KMS-11 (cell line): ENCODE measurements at regions not wholly inside any gene's neighbourhood (a gene's known extent, or its start where the extent isn't known, plus 50 kb on each side); places are given as distances from the start of the nearest gene placed in this dataset.

ENCODE experiments used
- H2AFZ ChIP-seq: fragments of 200-600 bp; sonication (generic); 2 replicates; pipeline ENCODE4 v1.6.1; 2016; ENCODE audit warnings: antibody characterized with exemption, mixed run types, low read depth
- H3K27ac ChIP-seq: fragments of 200-600 bp; sonication (generic); 2 replicates; pipeline ENCODE4 v1.6.1; 2016; ENCODE audit warnings: mild to moderate bottlenecking, mixed run types
- H3K27me3 ChIP-seq: fragments of 200-600 bp; sonication (generic); 2 replicates; pipeline ENCODE4 v1.6.1; 2017; ENCODE audit warnings: mild to moderate bottlenecking, low read depth, mixed run types, moderate library complexity; ENCODE audit not compliant: insufficient read depth
- H3K36me3 ChIP-seq: fragments of 200-600 bp; sonication (generic); 2 replicates; pipeline ENCODE4 v1.6.1; 2017; ENCODE audit warnings: mild to moderate bottlenecking, mixed run types; ENCODE audit not compliant: insufficient read depth
- H3K4me1 ChIP-seq: fragments of 200-600 bp; sonication (generic); 2 replicates; pipeline ENCODE4 v1.6.1; 2016; ENCODE audit warnings: mild to moderate bottlenecking, low read depth, mixed run types; ENCODE audit not compliant: poor library complexity, severe bottlenecking
- H3K4me2 ChIP-seq: fragments of 200-600 bp; sonication (generic); 2 replicates; pipeline ENCODE4 v1.7.0; 2016; ENCODE audit warnings: mild to moderate bottlenecking, mixed run types
- H3K4me3 ChIP-seq: fragments of 200-600 bp; sonication (generic); IDR thresholded peaks from 2 replicates; pipeline ENCODE4 v1.6.1; 2017; ENCODE audit warnings: low read depth, low read length, mixed read lengths; ENCODE audit not compliant: insufficient read depth
- H3K79me2 ChIP-seq: fragments of 200-600 bp; sonication (generic); 2 replicates; pipeline ENCODE4 v1.6.1; 2016; ENCODE audit warnings: low read depth, mixed run types; ENCODE audit not compliant: insufficient read depth
- H3K9ac ChIP-seq: fragments of 200-600 bp; sonication (generic); 2 replicates; pipeline ENCODE4 v1.6.1; 2016; ENCODE audit warnings: mild to moderate bottlenecking, mixed run types
- H4K20me1 ChIP-seq: fragments of 200-600 bp; sonication (generic); 2 replicates; pipeline ENCODE4 v1.6.1; 2016; ENCODE audit warnings: mild to moderate bottlenecking, mixed run types; ENCODE audit not compliant: insufficient read depth
- CTCF ChIP-seq: fragments of 200-600 bp; sonication (generic); conservative IDR thresholded peaks from 2 replicates; pipeline ENCODE4 v1.6.1; 2017; ENCODE audit warnings: low read depth, mild to moderate bottlenecking, antibody characterized with exemption, low read length, moderate library complexity, mixed read lengths

- H3K79me2 ChIP-seq: no peaks in the 10 kb centered on the region
- H2AFZ ChIP-seq: no peak overlapping the region
- no peaks in the 10 kb centered on the region for H3K27me3 ChIP-seq
- no peak for TF ChIP-seq CTCF
- no peak overlapping the region for H3K9ac ChIP-seq
- no peaks in the 10 kb centered on the region for H4K20me1 ChIP-seq
- H3K36me3 ChIP-seq: no peaks in the 10 kb centered on the region
- H3K27ac ChIP-seq: no peak overlapping the region
- no peaks in the 10 kb centered on the region for H3K4me1 ChIP-seq
- H3K4me3 ChIP-seq: no peak overlapping the region
- H3K4me2 ChIP-seq: no peak overlapping the region
Measured at GRCh38 chr3:77773084-77773483, 733.2 kb downstream of the ROBO2 start.

GRCh38 chr3:77780278-77780996, 740.5 kb downstream of the ROBO2 start:
- H3K27me3 ChIP-seq: no peaks in the 10 kb centered on the region
- H3K27ac ChIP-seq: no peak overlapping the region
- no peaks in the 10 kb centered on the region for H4K20me1 ChIP-seq
- no peak overlapping the region for H3K4me3 ChIP-seq
- no peak overlapping the region for H2AFZ ChIP-seq
- H3K4me2 ChIP-seq: no peak overlapping the region
- TF ChIP-seq CTCF: no peak
- no peaks in the 10 kb centered on the region for H3K4me1 ChIP-seq
- no peak overlapping the region for H3K9ac ChIP-seq
- no peaks in the 10 kb centered on the region for H3K36me3 ChIP-seq
- no peaks in the 10 kb centered on the region for H3K79me2 ChIP-seq

GRCh38 chr3:77786216-77786615, 746.3 kb downstream of the ROBO2 start:
- no peak overlapping the region for H3K9ac ChIP-seq
- no peak for TF ChIP-seq CTCF
- H3K27me3 ChIP-seq: no peaks in the 10 kb centered on the region
- no peaks in the 10 kb centered on the region for H3K4me1 ChIP-seq
- H3K27ac ChIP-seq: no peak overlapping the region
- H2AFZ ChIP-seq: no peak overlapping the region
- no peak overlapping the region for H3K4me3 ChIP-seq
- no peaks in the 10 kb centered on the region for H4K20me1 ChIP-seq
- no peak overlapping the region for H3K4me2 ChIP-seq
- no peaks in the 10 kb centered on the region for H3K36me3 ChIP-seq
- no peaks in the 10 kb centered on the region for H3K79me2 ChIP-seq

- no peaks in the 10 kb centered on the region for H3K27me3 ChIP-seq
Measured at GRCh38 chr3:77795013-77795412, 755.1 kb downstream of the ROBO2 start.

More at GRCh38 chr3:77795013-77795412, 755.1 kb downstream of the ROBO2 start:
- H4K20me1 ChIP-seq: no peaks in the 10 kb centered on the region
- TF ChIP-seq CTCF: no peak
- H2AFZ ChIP-seq: no peak overlapping the region
- no peak overlapping the region for H3K27ac ChIP-seq
- no peak overlapping the region for H3K4me3 ChIP-seq
- H3K9ac ChIP-seq: no peak overlapping the region
- H3K4me1 ChIP-seq: no peaks in the 10 kb centered on the region
- no peaks in the 10 kb centered on the region for H3K36me3 ChIP-seq
- H3K79me2 ChIP-seq: no peaks in the 10 kb centered on the region
- no peak overlapping the region for H3K4me2 ChIP-seq
